Neural cell (in vitro differentiated cells): ENCODE measurements at regions not wholly inside any gene's neighbourhood (a gene's known extent, or its start where the extent isn't known, plus 50 kb on each side); places are given as distances from the start of the nearest gene placed in this dataset.

ENCODE experiments used
- H2AFZ ChIP-seq: fragments of 200-600, 300-800 bp; sonication (generic), shearing (Covaris generic); 2 replicates; pipeline ENCODE4 v1.6.0; 2014; ENCODE audit warnings: low read depth, mild to moderate bottlenecking, antibody characterized with exemption, low read length, moderate library complexity
- H3F3A ChIP-seq: fragments of 200-600 bp; shearing (Covaris generic); 2 replicates; pipeline ENCODE4 v1.6.1; 2016; ENCODE audit warnings: mild to moderate bottlenecking, moderate library complexity, mixed read lengths, antibody characterized with exemption, low read length; ENCODE audit not compliant: insufficient read depth, poor library complexity, severe bottlenecking
- H3K27ac ChIP-seq: fragments of 200-600, 300-800 bp; sonication (generic), shearing (Covaris generic); 2 replicates; pipeline ENCODE4 v1.5.1; 2014; ENCODE audit warnings: mild to moderate bottlenecking, low read length, moderate library complexity
- H3K27me3 ChIP-seq: fragments of 300-800, 200-600 bp; sonication (generic), shearing (Covaris generic); 2 replicates; pipeline ENCODE4 v1.6.0; 2014; ENCODE audit warnings: mild to moderate bottlenecking, low read depth, low read length, moderate library complexity; ENCODE audit not compliant: insufficient read depth
- H3K36me3 ChIP-seq: fragments of 300-800, 200-600 bp; sonication (generic), shearing (Covaris generic); 2 replicates; pipeline ENCODE4 v1.5.1; 2014; ENCODE audit warnings: mild to moderate bottlenecking, antibody characterized with exemption, low read length, moderate library complexity; ENCODE audit not compliant: insufficient read depth
- H3K4me2 ChIP-seq: fragments of 300-800, 200-600 bp; sonication (generic), shearing (Covaris generic); 2 replicates; pipeline ENCODE4 v1.6.0; 2014; ENCODE audit warnings: mild to moderate bottlenecking, low read length
- H3K4me3 ChIP-seq: fragments of 300-800, 200-600 bp; sonication (generic), shearing (Covaris generic); 2 replicates; pipeline ENCODE4 v1.5.1; 2014; ENCODE audit warnings: mild to moderate bottlenecking, low read length, moderate library complexity
- H3K79me2 ChIP-seq: fragments of 200-600 bp; shearing (Covaris generic); replicated peaks from 2 replicates; pipeline ENCODE4 v1.6.0; 2014; ENCODE audit warnings: mild to moderate bottlenecking, low read length, moderate library complexity; ENCODE audit not compliant: insufficient read depth
- H3K9ac ChIP-seq: fragments of 300-800, 200-600 bp; sonication (generic), shearing (Covaris generic); 2 replicates; pipeline ENCODE4 v1.6.1; 2016; ENCODE audit warnings: mild to moderate bottlenecking, low read length, mixed read lengths
- H3K9me2 ChIP-seq: fragments of 200-600 bp; shearing (Covaris generic); 2 replicates; pipeline ENCODE4 v1.6.1; 2016; ENCODE audit warnings: mild to moderate bottlenecking, low read length, mixed read lengths; ENCODE audit not compliant: insufficient read depth
- H3K9me3 ChIP-seq: fragments of 200-600, 300-800 bp; sonication (generic), shearing (Covaris generic); 2 replicates; pipeline ENCODE4 v1.6.1; 2016; ENCODE audit warnings: mild to moderate bottlenecking, mixed run types, low read length, moderate library complexity, mixed read lengths
- H4K20me1 ChIP-seq: fragments of 200-600 bp; shearing (Covaris generic); 2 replicates; pipeline ENCODE4 v1.6.1; 2016; ENCODE audit warnings: mild to moderate bottlenecking, mixed run types; ENCODE audit not compliant: insufficient read depth
- EP300 ChIP-seq: fragments of 450-650 bp; conservative IDR thresholded peaks from 2 replicates; pipeline ENCODE4 v1.6.1; 2014; ENCODE audit warnings: antibody characterized with exemption, mild to moderate bottlenecking, moderate library complexity; ENCODE audit not compliant: poor library complexity, severe bottlenecking
- EZH2 ChIP-seq: fragments of 200-600, 300-800 bp; shearing (Covaris generic), sonication (generic); IDR thresholded peaks from 2 replicates; pipeline ENCODE4 v1.6.1; 2014; ENCODE audit warnings: antibody characterized with exemption, low read length, borderline replicate concordance, mild to moderate bottlenecking; ENCODE audit not compliant: insufficient read depth, poor library complexity, severe bottlenecking
- MXI1 ChIP-seq: fragments of 450-650 bp; conservative IDR thresholded peaks from 2 replicates; pipeline ENCODE4 v1.6.1; 2014; ENCODE audit warnings: antibody characterized with exemption, mild to moderate bottlenecking; ENCODE audit not compliant: poor library complexity, severe bottlenecking
- POLR2AphosphoS5 ChIP-seq: IDR thresholded peaks from 2 replicates; pipeline ENCODE4 v1.6.1; 2012
- RAD21 ChIP-seq: fragments of 450-650 bp; conservative IDR thresholded peaks from 2 replicates; pipeline ENCODE4 v1.6.1; 2014; ENCODE audit warnings: antibody characterized with exemption, mild to moderate bottlenecking, moderate library complexity
- SMC3 ChIP-seq: fragments of 450-650 bp; conservative IDR thresholded peaks from 2 replicates; pipeline ENCODE4 v1.6.1; 2014; ENCODE audit warnings: antibody characterized with exemption, mild to moderate bottlenecking, moderate library complexity; ENCODE audit not compliant: poor library complexity
- TAF1 ChIP-seq: IDR thresholded peaks from 2 replicates; pipeline ENCODE4 v1.6.1; 2012; ENCODE audit warnings: low read depth
- TF ChIP-seq, protein P1 (sequence below): fragments of 450-650 bp; IDR thresholded peaks from 2 replicates; pipeline ENCODE4 v1.5.1; 2014; ENCODE audit warnings: antibody characterized with exemption, mild to moderate bottlenecking, moderate library complexity; ENCODE audit not compliant: poor library complexity, severe bottlenecking
- TF ChIP-seq, protein P2 (sequence below): IDR thresholded peaks from 2 replicates; pipeline ENCODE4 v1.6.1; 2012; ENCODE audit warnings: borderline replicate concordance

DNA sequence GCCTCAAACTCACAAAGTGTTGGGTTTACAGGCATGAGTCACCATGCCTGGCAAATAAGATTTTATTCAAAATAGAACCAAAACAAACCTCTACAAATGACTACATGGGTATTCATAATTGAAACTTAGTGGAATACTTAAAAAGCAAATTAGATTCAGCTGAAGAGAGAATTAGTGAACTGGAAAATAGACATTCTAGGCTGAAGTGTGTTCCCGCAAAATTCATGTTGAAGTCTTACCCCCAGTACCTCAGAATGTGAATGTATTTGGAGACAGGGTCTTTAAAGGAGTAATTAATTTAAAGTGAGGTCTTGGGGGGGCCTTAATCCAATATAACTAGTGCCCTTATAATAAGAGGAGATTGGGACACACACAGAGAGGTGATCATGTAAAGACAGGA, 88.5 kb upstream of the OTOS start:
- Histone ChIP-seq H3K79me2 (no peaks in the 10 kb centered on the region), H3K4me3 (no peak overlapping the region), H4K20me1 (no peaks in the 10 kb centered on the region)

DNA sequence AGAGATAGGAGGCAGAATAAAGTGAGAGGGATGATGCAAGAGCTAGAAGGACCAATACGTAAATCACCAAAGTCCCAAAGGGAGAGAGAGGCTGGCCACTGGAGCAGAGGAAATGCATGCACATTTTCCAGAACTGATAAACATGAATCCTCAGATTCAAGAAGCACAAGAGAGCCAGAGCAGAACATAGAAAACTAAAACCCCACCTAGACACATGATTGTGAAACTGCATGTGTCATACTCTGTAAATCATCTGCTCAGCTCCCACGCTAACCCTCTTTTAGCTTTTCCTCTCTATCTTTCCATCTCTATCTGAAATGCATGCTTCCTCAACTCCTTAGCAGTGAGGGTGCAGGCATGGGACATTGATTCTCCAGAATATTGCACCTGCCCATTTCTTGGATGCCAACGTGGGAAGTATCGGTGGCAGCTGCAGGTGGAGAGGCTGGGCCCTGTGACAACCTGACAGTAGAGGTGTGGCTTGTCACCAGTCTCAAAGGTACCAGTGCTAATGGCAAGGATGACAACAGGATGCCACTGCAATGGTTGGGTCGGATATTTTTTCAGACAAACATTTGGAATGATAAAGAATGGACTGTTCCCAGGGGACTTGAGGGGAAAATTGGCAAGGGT, 89.3 kb upstream of the OTOS start:
- Histone ChIP-seq H3K9ac (no peak overlapping the region), H3K27me3 (no peaks in the 10 kb centered on the region), H3K36me3 (no peaks in the 10 kb centered on the region), H3K79me2 (no peaks in the 10 kb centered on the region), H3F3A (no peaks in the 10 kb centered on the region), H3K4me3 (no peak overlapping the region), H3K27ac (no peak overlapping the region), H4K20me1 (no peaks in the 10 kb centered on the region), H3K9me3 (peaks cover 5% of the 10 kb centered on the region), H2AFZ (no peak overlapping the region), H3K4me2 (no peak overlapping the region), H3K9me2 (no peaks in the 10 kb centered on the region)
- no peak for TF ChIP-seq RAD21
- TF ChIP-seq, protein P1, sequence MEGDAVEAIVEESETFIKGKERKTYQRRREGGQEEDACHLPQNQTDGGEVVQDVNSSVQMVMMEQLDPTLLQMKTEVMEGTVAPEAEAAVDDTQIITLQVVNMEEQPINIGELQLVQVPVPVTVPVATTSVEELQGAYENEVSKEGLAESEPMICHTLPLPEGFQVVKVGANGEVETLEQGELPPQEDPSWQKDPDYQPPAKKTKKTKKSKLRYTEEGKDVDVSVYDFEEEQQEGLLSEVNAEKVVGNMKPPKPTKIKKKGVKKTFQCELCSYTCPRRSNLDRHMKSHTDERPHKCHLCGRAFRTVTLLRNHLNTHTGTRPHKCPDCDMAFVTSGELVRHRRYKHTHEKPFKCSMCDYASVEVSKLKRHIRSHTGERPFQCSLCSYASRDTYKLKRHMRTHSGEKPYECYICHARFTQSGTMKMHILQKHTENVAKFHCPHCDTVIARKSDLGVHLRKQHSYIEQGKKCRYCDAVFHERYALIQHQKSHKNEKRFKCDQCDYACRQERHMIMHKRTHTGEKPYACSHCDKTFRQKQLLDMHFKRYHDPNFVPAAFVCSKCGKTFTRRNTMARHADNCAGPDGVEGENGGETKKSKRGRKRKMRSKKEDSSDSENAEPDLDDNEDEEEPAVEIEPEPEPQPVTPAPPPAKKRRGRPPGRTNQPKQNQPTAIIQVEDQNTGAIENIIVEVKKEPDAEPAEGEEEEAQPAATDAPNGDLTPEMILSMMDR: no peak
- TF ChIP-seq SMC3: no peak
- no peak for TF ChIP-seq MXI1
- TF ChIP-seq TAF1: no peak
- TF ChIP-seq EZH2: no peak
- TF ChIP-seq EP300: no peak
- TF ChIP-seq, protein P2, sequence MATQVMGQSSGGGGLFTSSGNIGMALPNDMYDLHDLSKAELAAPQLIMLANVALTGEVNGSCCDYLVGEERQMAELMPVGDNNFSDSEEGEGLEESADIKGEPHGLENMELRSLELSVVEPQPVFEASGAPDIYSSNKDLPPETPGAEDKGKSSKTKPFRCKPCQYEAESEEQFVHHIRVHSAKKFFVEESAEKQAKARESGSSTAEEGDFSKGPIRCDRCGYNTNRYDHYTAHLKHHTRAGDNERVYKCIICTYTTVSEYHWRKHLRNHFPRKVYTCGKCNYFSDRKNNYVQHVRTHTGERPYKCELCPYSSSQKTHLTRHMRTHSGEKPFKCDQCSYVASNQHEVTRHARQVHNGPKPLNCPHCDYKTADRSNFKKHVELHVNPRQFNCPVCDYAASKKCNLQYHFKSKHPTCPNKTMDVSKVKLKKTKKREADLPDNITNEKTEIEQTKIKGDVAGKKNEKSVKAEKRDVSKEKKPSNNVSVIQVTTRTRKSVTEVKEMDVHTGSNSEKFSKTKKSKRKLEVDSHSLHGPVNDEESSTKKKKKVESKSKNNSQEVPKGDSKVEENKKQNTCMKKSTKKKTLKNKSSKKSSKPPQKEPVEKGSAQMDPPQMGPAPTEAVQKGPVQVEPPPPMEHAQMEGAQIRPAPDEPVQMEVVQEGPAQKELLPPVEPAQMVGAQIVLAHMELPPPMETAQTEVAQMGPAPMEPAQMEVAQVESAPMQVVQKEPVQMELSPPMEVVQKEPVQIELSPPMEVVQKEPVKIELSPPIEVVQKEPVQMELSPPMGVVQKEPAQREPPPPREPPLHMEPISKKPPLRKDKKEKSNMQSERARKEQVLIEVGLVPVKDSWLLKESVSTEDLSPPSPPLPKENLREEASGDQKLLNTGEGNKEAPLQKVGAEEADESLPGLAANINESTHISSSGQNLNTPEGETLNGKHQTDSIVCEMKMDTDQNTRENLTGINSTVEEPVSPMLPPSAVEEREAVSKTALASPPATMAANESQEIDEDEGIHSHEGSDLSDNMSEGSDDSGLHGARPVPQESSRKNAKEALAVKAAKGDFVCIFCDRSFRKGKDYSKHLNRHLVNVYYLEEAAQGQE: no peak
- no peak for TF ChIP-seq POLR2AphosphoS5

More for the DNA sequence above, 88.5 kb upstream of the OTOS start:
- H3K36me3 ChIP-seq: no peaks in the 10 kb centered on the region
- H3K27me3 ChIP-seq: no peaks in the 10 kb centered on the region
- TF ChIP-seq RAD21 (no peak), EP300 (no peak), POLR2AphosphoS5 (no peak), MXI1 (no peak), EZH2 (no peak), SMC3 (no peak), TAF1 (no peak)
- TF ChIP-seq, protein P2: no peak
- TF ChIP-seq, protein P1: no peak
- H3F3A ChIP-seq: no peaks in the 10 kb centered on the region
- no peak overlapping the region for H2AFZ ChIP-seq
- no peaks in the 10 kb centered on the region for H3K9me2 ChIP-seq
- peaks cover 5% of the 10 kb centered on the region for H3K9me3 ChIP-seq
- no peak overlapping the region for H3K27ac ChIP-seq
- H3K9ac ChIP-seq: no peak overlapping the region
- H3K4me2 ChIP-seq: no peak overlapping the region
